ENCODE measurements at regions not wholly inside any gene's neighbourhood (a gene's known extent, or its start where the extent isn't known, plus 50 kb on each side); places are given as distances from the start of the nearest gene placed in this dataset.

GRCh38 chr1:194730304-194730703 is 1543.9 kb upstream of the B3GALT2 start:
- no peak for ATAC-seq (ENCODE audit: insufficient read depth, low read depth)
- DNase-seq: no peak
- Histone ChIP-seq H2AFZ (ENCODE audit: low read depth, low read length) (no peak overlapping the region), H3K9me3 (ENCODE audit: insufficient read depth, low read length, severe bottlenecking) (no peaks in the 10 kb centered on the region), H3K4me1 (ENCODE audit: insufficient read depth, low read length) (no peaks in the 10 kb centered on the region), H3K36me3 (ENCODE audit: insufficient read depth, low read length) (no peaks in the 10 kb centered on the region), H3K4me2 (ENCODE audit: insufficient read depth, low read length) (no peak overlapping the region), H3K27ac (ENCODE audit: low read length) (no peak overlapping the region), H3K9ac (ENCODE audit: low read depth, low read length) (no peak overlapping the region), H3K4me3 (ENCODE audit: low read depth in 1 of 2, low read length in 2 of 2) (no peak overlapping the region), H3K27me3 (ENCODE audit: insufficient read depth, low read length, poor library complexity) (no peaks in the 10 kb centered on the region), H3K79me2 (ENCODE audit: insufficient read depth, low read length) (no peaks in the 10 kb centered on the region), H4K20me1 (ENCODE audit: insufficient read depth, low read length) (no peaks in the 10 kb centered on the region)
- no peak for TF ChIP-seq EZH2 (IDR thresholded peaks at IDR 0.05; ENCODE audit: borderline replicate concordance, low read depth, low read length, severe bottlenecking)
- TF ChIP-seq, protein P1, sequence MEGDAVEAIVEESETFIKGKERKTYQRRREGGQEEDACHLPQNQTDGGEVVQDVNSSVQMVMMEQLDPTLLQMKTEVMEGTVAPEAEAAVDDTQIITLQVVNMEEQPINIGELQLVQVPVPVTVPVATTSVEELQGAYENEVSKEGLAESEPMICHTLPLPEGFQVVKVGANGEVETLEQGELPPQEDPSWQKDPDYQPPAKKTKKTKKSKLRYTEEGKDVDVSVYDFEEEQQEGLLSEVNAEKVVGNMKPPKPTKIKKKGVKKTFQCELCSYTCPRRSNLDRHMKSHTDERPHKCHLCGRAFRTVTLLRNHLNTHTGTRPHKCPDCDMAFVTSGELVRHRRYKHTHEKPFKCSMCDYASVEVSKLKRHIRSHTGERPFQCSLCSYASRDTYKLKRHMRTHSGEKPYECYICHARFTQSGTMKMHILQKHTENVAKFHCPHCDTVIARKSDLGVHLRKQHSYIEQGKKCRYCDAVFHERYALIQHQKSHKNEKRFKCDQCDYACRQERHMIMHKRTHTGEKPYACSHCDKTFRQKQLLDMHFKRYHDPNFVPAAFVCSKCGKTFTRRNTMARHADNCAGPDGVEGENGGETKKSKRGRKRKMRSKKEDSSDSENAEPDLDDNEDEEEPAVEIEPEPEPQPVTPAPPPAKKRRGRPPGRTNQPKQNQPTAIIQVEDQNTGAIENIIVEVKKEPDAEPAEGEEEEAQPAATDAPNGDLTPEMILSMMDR (IDR thresholded peaks at IDR 0.05; ENCODE audit: borderline replicate concordance, extremely low read depth, low read length, poor library complexity, severe bottlenecking): no peak

DNA sequence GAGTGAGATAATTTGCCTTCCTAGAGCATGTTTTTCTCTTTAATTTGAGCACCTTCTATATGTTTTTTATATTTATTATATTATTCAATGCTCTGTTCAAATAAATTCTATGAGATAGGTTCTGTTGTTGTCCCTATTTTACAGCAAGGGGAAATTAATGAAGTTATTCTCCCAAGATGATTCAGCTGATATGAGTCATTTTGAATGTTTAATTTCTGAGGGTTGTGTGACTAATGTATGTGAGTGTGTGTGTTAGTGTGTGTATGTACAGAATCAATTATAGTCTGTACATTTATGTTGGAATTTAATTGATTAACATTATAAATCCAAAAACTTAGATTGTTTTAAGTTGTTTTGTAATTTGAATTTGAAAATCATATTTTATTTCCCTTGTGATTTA is 1536.7 kb upstream of the B3GALT2 start:
- Histone ChIP-seq H3K36me3 (ENCODE audit: insufficient read depth, low read length) (no peaks in the 10 kb centered on the region), H3K4me3 (ENCODE audit: low read depth in 1 of 2, low read length in 2 of 2) (no peak overlapping the region), H2AFZ (ENCODE audit: low read depth, low read length) (no peak overlapping the region), H3K27me3 (ENCODE audit: insufficient read depth, low read length, poor library complexity) (no peaks in the 10 kb centered on the region), H3K4me1 (ENCODE audit: insufficient read depth, low read length) (no peaks in the 10 kb centered on the region), H3K4me2 (ENCODE audit: insufficient read depth, low read length) (no peak overlapping the region), H3K79me2 (ENCODE audit: insufficient read depth, low read length) (no peaks in the 10 kb centered on the region), H3K9ac (ENCODE audit: low read depth, low read length) (no peak overlapping the region), H3K9me3 (ENCODE audit: insufficient read depth, low read length, severe bottlenecking) (no peaks in the 10 kb centered on the region), H3K27ac (ENCODE audit: low read length) (no peak overlapping the region), H4K20me1 (ENCODE audit: insufficient read depth, low read length) (no peaks in the 10 kb centered on the region)
- no peak for DNase-seq
- TF ChIP-seq, protein P1 (IDR thresholded peaks at IDR 0.05; ENCODE audit: borderline replicate concordance, extremely low read depth, low read length, poor library complexity, severe bottlenecking): no peak
- no peak for TF ChIP-seq EZH2 (IDR thresholded peaks at IDR 0.05; ENCODE audit: borderline replicate concordance, low read depth, low read length, severe bottlenecking)
- ATAC-seq (ENCODE audit: insufficient read depth, low read depth): no peak

DNA sequence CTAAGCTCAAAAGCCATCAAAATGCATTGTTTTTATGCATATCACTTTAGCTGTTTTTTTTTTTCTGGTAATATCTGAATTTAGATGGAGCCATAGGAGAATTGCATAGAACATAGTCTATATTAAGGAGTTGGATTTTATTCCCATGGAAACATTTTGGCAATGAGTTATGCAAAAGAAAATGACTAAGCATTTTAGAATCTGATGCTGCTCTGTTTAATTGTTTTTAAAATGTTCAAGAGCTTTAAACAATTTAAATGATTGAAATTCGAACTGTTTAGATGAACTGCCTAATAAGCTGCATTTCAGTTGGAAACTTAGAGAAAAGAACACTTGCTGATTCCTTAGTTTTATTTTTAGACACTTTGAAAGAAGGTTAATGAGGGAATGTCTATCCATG is 1531.5 kb upstream of the B3GALT2 start:
- no peak for TF ChIP-seq EZH2 (IDR thresholded peaks at IDR 0.05; ENCODE audit: borderline replicate concordance, low read depth, low read length, severe bottlenecking)
- TF ChIP-seq, protein P1 (IDR thresholded peaks at IDR 0.05; ENCODE audit: borderline replicate concordance, extremely low read depth, low read length, poor library complexity, severe bottlenecking): no peak
- Histone ChIP-seq H3K27ac (ENCODE audit: low read length) (no peak overlapping the region), H3K4me3 (ENCODE audit: low read depth in 1 of 2, low read length in 2 of 2) (no peak overlapping the region), H3K27me3 (ENCODE audit: insufficient read depth, low read length, poor library complexity) (no peaks in the 10 kb centered on the region), H3K4me2 (ENCODE audit: insufficient read depth, low read length) (no peak overlapping the region), H3K9me3 (ENCODE audit: insufficient read depth, low read length, severe bottlenecking) (no peaks in the 10 kb centered on the region), H3K9ac (ENCODE audit: low read depth, low read length) (no peak overlapping the region), H3K79me2 (ENCODE audit: insufficient read depth, low read length) (no peaks in the 10 kb centered on the region), H3K36me3 (ENCODE audit: insufficient read depth, low read length) (no peaks in the 10 kb centered on the region), H2AFZ (ENCODE audit: low read depth, low read length) (no peak overlapping the region), H4K20me1 (ENCODE audit: insufficient read depth, low read length) (no peaks in the 10 kb centered on the region), H3K4me1 (ENCODE audit: insufficient read depth, low read length) (no peaks in the 10 kb centered on the region)
- ATAC-seq (ENCODE audit: insufficient read depth, low read depth): no peak
- no peak for DNase-seq

GRCh38 chr1:194717334-194717733 is 1530.9 kb upstream of the B3GALT2 start:
- no peak overlapping the region for H2AFZ ChIP-seq (ENCODE audit: low read depth, low read length)
- no peaks in the 10 kb centered on the region for H3K9me3 ChIP-seq (ENCODE audit: insufficient read depth, low read length, severe bottlenecking)

More at GRCh38 chr1:194717334-194717733, 1530.9 kb upstream of the B3GALT2 start:
- H3K79me2 ChIP-seq (ENCODE audit: insufficient read depth, low read length): no peaks in the 10 kb centered on the region
- H3K4me3 ChIP-seq (ENCODE audit: low read depth in 1 of 2, low read length in 2 of 2): no peak overlapping the region
- H3K4me1 ChIP-seq (ENCODE audit: insufficient read depth, low read length): no peaks in the 10 kb centered on the region
- H4K20me1 ChIP-seq (ENCODE audit: insufficient read depth, low read length): no peaks in the 10 kb centered on the region
- H3K27me3 ChIP-seq (ENCODE audit: insufficient read depth, low read length, poor library complexity): no peaks in the 10 kb centered on the region
- ATAC-seq (ENCODE audit: insufficient read depth, low read depth): no peak
- DNase-seq: no peak
- H3K36me3 ChIP-seq (ENCODE audit: insufficient read depth, low read length): no peaks in the 10 kb centered on the region
- no peak overlapping the region for H3K9ac ChIP-seq (ENCODE audit: low read depth, low read length)
- H3K4me2 ChIP-seq (ENCODE audit: insufficient read depth, low read length): no peak overlapping the region
- TF ChIP-seq EZH2 (IDR thresholded peaks at IDR 0.05; ENCODE audit: borderline replicate concordance, low read depth, low read length, severe bottlenecking): no peak
- TF ChIP-seq, protein P1 (IDR thresholded peaks at IDR 0.05; ENCODE audit: borderline replicate concordance, extremely low read depth, low read length, poor library complexity, severe bottlenecking): no peak
- H3K27ac ChIP-seq (ENCODE audit: low read length): no peak overlapping the region
